Neural progenitor cell (in vitro differentiated cells): ENCODE measurements at regions not wholly inside any gene's neighbourhood (a gene's known extent, or its start where the extent isn't known, plus 50 kb on each side); places are given as distances from the start of the nearest gene placed in this dataset.

Source experiments
- CTCF ChIP-seq: fragments of 200-600 bp; sonication (generic); IDR thresholded peaks from 2 replicates; pipeline ENCODE4 v1.5.1; 2017; ENCODE audit warnings: antibody characterized with exemption, mild to moderate bottlenecking
- EZH2 ChIP-seq: fragments of 200-600 bp; sonication (generic); IDR thresholded peaks from 2 replicates; pipeline ENCODE4 v1.6.1; 2017; ENCODE audit warnings: antibody characterized with exemption, mild to moderate bottlenecking, moderate library complexity

GRCh38 chr6:56718236-56718635 is 75.5 kb upstream of the DST start:
- TF ChIP-seq CTCF (no peak), EZH2 (no peak)
